GM13977 (cell line): ENCODE measurements at regions not wholly inside any gene's neighbourhood (a gene's known extent, or its start where the extent isn't known, plus 50 kb on each side); places are given as distances from the start of the nearest gene placed in this dataset.

Experiments
- DNase-seq: peaks from one replicate; pipeline ENCODE4 v3.0.0; 2012; ENCODE audit warnings: low spot score
- CTCF ChIP-seq: IDR thresholded peaks from 2 replicates; pipeline ENCODE4 v1.5.1; 2012; ENCODE audit warnings: mild to moderate bottlenecking, control low read depth; ENCODE audit not compliant: insufficient read depth; ENCODE audit errors: extremely low read depth, missing control alignments
- in situ Hi-C: fragments of 300-500 bp; cut with MboI; formaldehyde crosslinking; loops from one replicate; pipeline ENCODE4 v1.12.0; 2022; ENCODE audit warnings: low sequenced_read_pairs, low pct_unique_long_range_greater_than_20kb, mixed read lengths, inconsistent platforms; ENCODE audit not compliant: unreplicated experiment

GRCh38 chr5:74261421-74261820, 379.1 kb downstream of the ENC1 start:
- in situ Hi-C loops = no loop called here
- no peak for DNase-seq
- TF ChIP-seq CTCF = no peak

GRCh38 chr5:74259572-74259971, 381.0 kb downstream of the ENC1 start:
- in situ Hi-C loops = no loop called here
- TF ChIP-seq CTCF = no peak
- no peak for DNase-seq

GRCh38 chr5:74258314-74258665, 382.2 kb downstream of the ENC1 start:
- DNase-seq = no peak
- no peak for TF ChIP-seq CTCF
- in situ Hi-C loops = no loop called here

- TF ChIP-seq CTCF = no peak
- DNase-seq = no peak
- in situ Hi-C loops = no loop called here
Measured at GRCh38 chr5:74257645-74258313, 382.7 kb downstream of the ENC1 start.

- no peak for TF ChIP-seq CTCF
- DNase-seq = no peak
- in situ Hi-C loops = no loop called here
Measured at GRCh38 chr5:74257060-74257527, 383.4 kb downstream of the ENC1 start.

- no peak for TF ChIP-seq CTCF
- in situ Hi-C loops = no loop called here
- DNase-seq = no peak
Measured at GRCh38 chr5:74255692-74256392, 384.7 kb downstream of the ENC1 start.
